Activated naive CD4-positive, alpha-beta T cell treated with anti-CD3 and anti-CD28 coated beads, Interleukin-2, amount 10 ng/mL, durations not matched to agents 7 days and 5 days (primary cell): ENCODE measurements at regions not wholly inside any gene's neighbourhood (a gene's known extent, or its start where the extent isn't known, plus 50 kb on each side); places are given as distances from the start of the nearest gene placed in this dataset.

Source experiments
- CTCF ChIA-PET: fragments of 350-600 bp; sonication (Branson Sonifier 250); formaldehyde crosslinking; loops from one replicate; lab custom pipeline; 2021; ENCODE audit warnings: antibody characterized with exemption; lab: Charles Lee
- DNase-seq: peaks from one replicate; pipeline ENCODE4 v3.0.0-alpha.2; 2020
- H3K27ac Mint-ChIP-seq: one replicate; pipeline ENCODE4 v1.8.0; 2021; ENCODE audit warnings: mild to moderate bottlenecking, moderate library complexity, mixed read lengths
- H3K27me3 Mint-ChIP-seq: one replicate; pipeline ENCODE4 v1.8.0; 2021; ENCODE audit warnings: mild to moderate bottlenecking, mixed read lengths
- H3K36me3 Mint-ChIP-seq: one replicate; pipeline ENCODE4 v1.8.0; 2021; ENCODE audit warnings: mixed read lengths
- H3K4me1 Mint-ChIP-seq: one replicate; pipeline ENCODE4 v1.8.0; 2021; ENCODE audit warnings: mixed read lengths
- H3K4me3 Mint-ChIP-seq: one replicate; pipeline ENCODE4 v1.8.0; 2021; ENCODE audit warnings: mild to moderate bottlenecking, moderate library complexity, mixed read lengths
- H3K9me3 Mint-ChIP-seq: one replicate; pipeline ENCODE4 v1.8.0; 2021; ENCODE audit warnings: mixed read lengths

- CTCF ChIA-PET, result no interaction called here
- Mint-ChIP-seq H3K27me3 (no peaks in the 10 kb centered on the region), H3K27ac (no peak overlapping the region), H3K9me3 (no peaks in the 10 kb centered on the region), H3K4me3 (no peak overlapping the region), H3K36me3 (no peaks in the 10 kb centered on the region), H3K4me1 (no peaks in the 10 kb centered on the region)
- no peak for DNase-seq
Measured at GRCh38 chr6:148107911-148108310, 234.7 kb upstream of the SASH1 start.

- DNase-seq, result no peak
- H3K27ac Mint-ChIP-seq, result no peak overlapping the region
- H3K4me3 Mint-ChIP-seq, result no peak overlapping the region
- CTCF ChIA-PET, result no interaction called here
- H3K4me1 Mint-ChIP-seq, result no peaks in the 10 kb centered on the region
- no peaks in the 10 kb centered on the region for H3K9me3 Mint-ChIP-seq
- no peaks in the 10 kb centered on the region for H3K36me3 Mint-ChIP-seq
- no peaks in the 10 kb centered on the region for H3K27me3 Mint-ChIP-seq
Measured at GRCh38 chr6:148109732-148110131, 232.9 kb upstream of the SASH1 start.

- Mint-ChIP-seq H3K27ac (no peak overlapping the region), H3K4me3 (no peak overlapping the region), H3K9me3 (no peaks in the 10 kb centered on the region), H3K4me1 (no peaks in the 10 kb centered on the region), H3K36me3 (no peaks in the 10 kb centered on the region), H3K27me3 (no peaks in the 10 kb centered on the region)
- no peak for DNase-seq
- CTCF ChIA-PET, result no interaction called here
Measured at GRCh38 chr6:148110925-148111324, 231.7 kb upstream of the SASH1 start.

- DNase-seq, result no peak
- Mint-ChIP-seq H3K9me3 (no peaks in the 10 kb centered on the region), H3K27ac (no peak overlapping the region), H3K27me3 (no peaks in the 10 kb centered on the region), H3K4me1 (no peaks in the 10 kb centered on the region), H3K36me3 (no peaks in the 10 kb centered on the region), H3K4me3 (no peak overlapping the region)
- CTCF ChIA-PET, result no interaction called here
Measured at GRCh38 chr6:148112851-148113319, 229.8 kb upstream of the SASH1 start.

GRCh38 chr6:148116001-148116400, 226.6 kb upstream of the SASH1 start:
- H3K36me3 Mint-ChIP-seq, result no peaks in the 10 kb centered on the region
- CTCF ChIA-PET, result no interaction called here
- no peak overlapping the region for H3K27ac Mint-ChIP-seq
- H3K9me3 Mint-ChIP-seq, result no peaks in the 10 kb centered on the region
- no peaks in the 10 kb centered on the region for H3K4me1 Mint-ChIP-seq
- no peaks in the 10 kb centered on the region for H3K27me3 Mint-ChIP-seq
- no peak overlapping the region for H3K4me3 Mint-ChIP-seq
- no peak for DNase-seq

GRCh38 chr6:148118244-148118643, 224.4 kb upstream of the SASH1 start:
- Mint-ChIP-seq H3K27ac (no peak overlapping the region), H3K36me3 (no peaks in the 10 kb centered on the region), H3K9me3 (no peaks in the 10 kb centered on the region), H3K4me1 (no peaks in the 10 kb centered on the region), H3K4me3 (no peak overlapping the region), H3K27me3 (no peaks in the 10 kb centered on the region)
- CTCF ChIA-PET, result no interaction called here
- no peak for DNase-seq

GRCh38 chr6:148128014-148128730, 214.5 kb upstream of the SASH1 start:
- no peak for DNase-seq
- no peaks in the 10 kb centered on the region for H3K36me3 Mint-ChIP-seq
- no peaks in the 10 kb centered on the region for H3K4me1 Mint-ChIP-seq
- H3K9me3 Mint-ChIP-seq, result no peaks in the 10 kb centered on the region
- no peaks in the 10 kb centered on the region for H3K27me3 Mint-ChIP-seq
- CTCF ChIA-PET, result no interaction called here
- H3K27ac Mint-ChIP-seq, result no peak overlapping the region
- H3K4me3 Mint-ChIP-seq, result no peak overlapping the region

- peaks cover 5% of the 10 kb centered on the region for H3K9me3 Mint-ChIP-seq
- CTCF ChIA-PET, result interaction anchor here (1.1 kb wide), 1 partner anchor 10 kb away, joined by 3 read pairs; no protein-coding TSS in a partner anchor
- H3K4me3 Mint-ChIP-seq, result no peak overlapping the region
- no peak overlapping the region for H3K27ac Mint-ChIP-seq
- no peaks in the 10 kb centered on the region for H3K36me3 Mint-ChIP-seq
- no peak for DNase-seq
- H3K4me1 Mint-ChIP-seq, result no peaks in the 10 kb centered on the region
- H3K27me3 Mint-ChIP-seq, result no peaks in the 10 kb centered on the region
Measured at GRCh38 chr6:148134592-148134991, 208.0 kb upstream of the SASH1 start.

GRCh38 chr6:148136586-148136985, 206.1 kb upstream of the SASH1 start:
- CTCF ChIA-PET, result interaction anchor here (1.0 kb wide), 1 partner anchor 630 kb away, joined by 3 read pairs; no protein-coding TSS in a partner anchor

GRCh38 chr6:148137652-148138051, 205.0 kb upstream of the SASH1 start:
- no peaks in the 10 kb centered on the region for H3K4me1 Mint-ChIP-seq
- DNase-seq, result no peak
- H3K4me3 Mint-ChIP-seq, result no peak overlapping the region
- no peak overlapping the region for H3K27ac Mint-ChIP-seq
- CTCF ChIA-PET, result no interaction called here
- H3K27me3 Mint-ChIP-seq, result no peaks in the 10 kb centered on the region
- peaks cover 5% of the 10 kb centered on the region for H3K9me3 Mint-ChIP-seq
- no peaks in the 10 kb centered on the region for H3K36me3 Mint-ChIP-seq

More at GRCh38 chr6:148136586-148136985, 206.1 kb upstream of the SASH1 start:
- H3K36me3 Mint-ChIP-seq, result no peaks in the 10 kb centered on the region
- no peak for DNase-seq
- peaks cover 5% of the 10 kb centered on the region for H3K9me3 Mint-ChIP-seq
- H3K27ac Mint-ChIP-seq, result no peak overlapping the region
- no peaks in the 10 kb centered on the region for H3K4me1 Mint-ChIP-seq
- no peaks in the 10 kb centered on the region for H3K27me3 Mint-ChIP-seq
- no peak overlapping the region for H3K4me3 Mint-ChIP-seq

GRCh38 chr6:148138573-148138972, 204.1 kb upstream of the SASH1 start:
- no peak for DNase-seq
- Mint-ChIP-seq H3K27me3 (peaks cover 4% of the 10 kb centered on the region), H3K27ac (no peak overlapping the region), H3K36me3 (no peaks in the 10 kb centered on the region), H3K9me3 (peaks cover 5% of the 10 kb centered on the region), H3K4me3 (no peak overlapping the region), H3K4me1 (no peaks in the 10 kb centered on the region)
- CTCF ChIA-PET, result interaction anchor here (0.9 kb wide), 1 partner anchor 326 kb away, joined by 3 read pairs; no protein-coding TSS in a partner anchor

- H3K36me3 Mint-ChIP-seq, result no peaks in the 10 kb centered on the region
- peaks cover 8% of the 10 kb centered on the region for H3K27me3 Mint-ChIP-seq
- H3K4me1 Mint-ChIP-seq, result no peaks in the 10 kb centered on the region
- DNase-seq, result no peak
- peaks cover 5% of the 10 kb centered on the region for H3K9me3 Mint-ChIP-seq
- CTCF ChIA-PET, result no interaction called here
- H3K27ac Mint-ChIP-seq, result no peak overlapping the region
- H3K4me3 Mint-ChIP-seq, result no peak overlapping the region
Measured at GRCh38 chr6:148140772-148141557, 201.7 kb upstream of the SASH1 start.

GRCh38 chr6:148142821-148143220, 199.8 kb upstream of the SASH1 start:
- Mint-ChIP-seq H3K36me3 (no peaks in the 10 kb centered on the region), H3K4me1 (peaks cover 7% of the 10 kb centered on the region), H3K9me3 (no peaks in the 10 kb centered on the region), H3K4me3 (no peak overlapping the region), H3K27me3 (peaks cover 8% of the 10 kb centered on the region), H3K27ac (no peak overlapping the region)
- no peak for DNase-seq
- CTCF ChIA-PET, result interaction anchor here (0.7 to 1.7 kb wide), 3 partner anchors 16 to 321 kb away, joined by 3 to 5 read pairs (median 4); no protein-coding TSS in a partner anchor

GRCh38 chr6:148143771-148144170, 198.9 kb upstream of the SASH1 start:
- Mint-ChIP-seq H3K27me3 (peaks cover 8% of the 10 kb centered on the region), H3K9me3 (no peaks in the 10 kb centered on the region), H3K4me1 (peaks cover 7% of the 10 kb centered on the region), H3K27ac (no peak overlapping the region), H3K36me3 (no peaks in the 10 kb centered on the region), H3K4me3 (no peak overlapping the region)
- DNase-seq, result no peak
- CTCF ChIA-PET, result interaction anchor here (0.7 to 1.7 kb wide), 2 partner anchors 15 to 22 kb away, joined by 3 to 5 read pairs; no protein-coding TSS in a partner anchor
